Right forelimb (tissue), 1 donor: ENCODE measurements at regions not wholly inside any gene's neighbourhood (a gene's known extent, or its start where the extent isn't known, plus 50 kb on each side); places are given as distances from the start of the nearest gene placed in this dataset.
"Not testable (repeated sequence)": the region's sequence is repeated elsewhere in the genome, so short reads cannot be mapped to it uniquely, and the experiment has no call there.

Source experiments
- DNase-seq: peaks from one replicate; pipeline ENCODE4 v3.0.0-alpha.2; 2018

DNA sequence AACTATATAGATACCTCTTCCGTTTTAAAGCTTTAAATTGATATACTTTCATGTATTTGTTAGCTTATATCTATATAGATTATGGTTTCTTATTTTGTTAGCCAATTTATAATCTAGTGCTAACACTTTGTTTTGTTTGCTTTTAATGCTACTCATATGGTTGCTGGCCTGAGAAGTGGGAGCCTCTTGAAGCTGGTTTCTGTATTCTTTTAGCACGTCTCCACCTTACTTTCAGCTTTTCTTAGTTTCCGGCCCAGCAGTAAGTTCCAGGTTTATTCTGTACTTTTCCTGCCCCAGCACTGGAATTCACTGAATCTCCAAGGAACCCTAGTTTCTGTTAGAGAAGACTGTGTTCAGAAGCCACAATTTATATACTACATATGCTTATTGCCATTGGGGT, 458.9 kb downstream of the PRR16 start:
- DNase-seq = no peak

DNA sequence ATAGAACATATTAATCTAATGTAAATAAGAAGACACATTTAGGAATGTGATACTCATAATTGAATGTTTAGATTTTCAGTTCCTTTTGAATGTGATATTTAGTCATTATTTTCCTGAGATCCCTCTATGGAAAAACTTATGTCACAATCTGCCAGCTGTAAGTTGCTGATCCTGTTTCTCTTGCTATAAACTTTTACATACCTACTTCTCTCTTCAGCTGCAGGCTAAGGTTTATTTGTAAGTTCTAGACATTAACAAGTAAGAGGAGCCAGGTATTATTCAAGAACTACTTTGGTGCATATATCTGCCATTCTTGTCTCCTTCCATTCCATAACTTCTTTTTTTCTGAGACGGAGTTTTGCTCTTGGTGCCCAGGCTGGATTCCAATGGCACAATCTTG, 462.4 kb downstream of the PRR16 start:
- no peak for DNase-seq

DNA sequence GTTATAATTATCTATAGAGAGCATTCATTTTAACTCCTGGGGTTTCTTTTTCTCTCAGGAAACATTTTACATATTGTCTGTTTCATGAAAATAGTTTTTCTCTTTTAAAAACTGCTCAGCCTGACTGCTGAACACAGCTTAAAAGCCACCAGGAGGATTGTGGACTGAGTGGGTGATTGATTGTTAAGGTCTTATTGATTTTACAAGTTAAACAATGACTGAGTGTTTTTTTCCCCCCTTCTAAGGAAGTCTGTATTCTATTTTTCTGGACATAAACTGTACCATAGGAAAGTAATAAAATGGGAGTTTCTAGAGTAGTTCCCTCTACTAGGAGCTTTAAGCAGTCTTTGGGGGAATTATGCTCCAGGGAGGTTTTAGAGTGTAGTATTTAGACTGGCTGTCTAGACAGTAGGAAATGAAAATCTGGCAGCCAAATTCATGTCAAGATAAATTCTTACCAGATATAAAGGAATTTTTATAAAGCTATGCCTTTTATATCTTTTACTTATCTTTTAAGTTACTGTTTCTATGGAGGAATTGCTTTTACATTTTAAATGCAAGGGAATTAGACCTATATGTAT, 463.9 kb downstream of the PRR16 start:
- no peak for DNase-seq

DNA sequence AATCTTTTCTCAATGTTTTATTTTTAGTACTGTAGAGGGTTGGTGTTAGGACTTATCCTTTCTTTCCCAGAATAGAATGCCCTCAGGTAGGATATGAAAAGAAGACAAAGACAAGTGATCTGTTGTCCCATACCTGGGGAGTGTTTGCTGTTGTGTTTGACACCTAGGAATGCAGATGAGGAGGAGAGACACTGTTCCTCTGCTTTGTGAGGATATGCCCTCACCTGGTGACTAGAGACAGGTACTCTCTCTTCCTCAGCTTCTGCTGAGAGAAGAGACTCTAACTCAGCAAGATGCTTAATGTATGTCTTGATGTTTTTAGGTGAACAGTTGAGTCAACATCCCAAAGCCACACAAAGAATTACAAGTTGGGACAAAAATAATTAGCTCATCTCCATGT, 468.4 kb downstream of the PRR16 start:
- no peak for DNase-seq

DNA sequence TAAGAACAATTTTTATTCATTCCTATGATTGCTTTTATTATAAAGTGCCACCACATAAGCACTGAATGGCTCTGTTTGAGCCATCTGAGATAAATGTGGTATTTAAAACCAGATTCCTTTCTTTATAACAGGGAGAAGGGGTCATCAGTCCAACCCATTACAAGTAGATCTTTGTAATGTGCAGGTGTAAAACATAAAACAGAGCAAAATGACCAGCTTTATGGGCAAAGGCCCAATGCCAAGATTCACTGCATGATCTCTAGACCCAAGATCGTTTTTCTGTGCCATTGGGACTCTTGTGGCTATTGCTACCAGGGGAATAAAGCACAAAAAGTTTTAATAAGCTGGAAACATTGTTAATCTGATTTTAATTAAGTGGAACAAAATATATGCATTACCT, 469.9 kb downstream of the PRR16 start:
- DNase-seq = no peak

DNA sequence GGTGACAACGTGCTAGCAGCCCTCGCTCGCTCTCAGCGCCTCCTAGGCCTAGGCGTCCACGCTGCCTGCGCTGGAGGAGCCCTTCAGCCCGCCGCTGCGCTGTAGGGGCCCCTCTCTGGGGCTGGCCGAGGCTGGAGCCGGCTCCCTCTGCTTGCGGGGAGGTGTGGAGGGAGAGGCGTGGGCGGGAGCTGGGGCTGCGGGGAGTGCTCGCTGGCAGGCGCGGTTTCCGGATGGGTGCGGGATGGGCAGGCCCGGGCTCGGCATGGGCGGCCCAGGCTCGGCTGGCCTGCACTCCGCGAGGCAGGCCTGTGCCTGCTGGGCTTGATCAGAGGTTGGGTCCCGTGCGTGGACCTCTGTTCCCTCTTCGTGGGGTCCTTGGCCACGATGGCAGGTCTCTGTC, 472.6 kb downstream of the PRR16 start:
- DNase-seq = no peak

DNA sequence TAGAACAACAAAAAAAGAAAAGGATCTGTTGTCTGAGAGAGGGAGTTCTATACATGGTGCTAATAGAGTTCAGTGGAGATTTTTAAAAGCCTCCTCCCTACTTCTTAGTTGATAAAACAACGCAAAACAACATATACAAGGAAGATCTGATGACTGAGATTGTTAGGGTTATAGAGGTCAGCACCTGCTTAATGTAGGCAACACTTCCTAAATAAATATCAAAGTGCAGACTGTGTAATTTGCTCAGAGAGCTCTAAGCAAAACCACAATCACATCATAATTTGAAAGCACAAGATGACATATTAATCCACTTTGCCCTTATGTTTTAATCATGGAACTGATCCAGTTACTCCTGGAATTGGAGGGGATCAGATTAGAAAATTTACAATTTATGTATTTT, 474.5 kb downstream of the PRR16 start:
- no peak for DNase-seq

DNA sequence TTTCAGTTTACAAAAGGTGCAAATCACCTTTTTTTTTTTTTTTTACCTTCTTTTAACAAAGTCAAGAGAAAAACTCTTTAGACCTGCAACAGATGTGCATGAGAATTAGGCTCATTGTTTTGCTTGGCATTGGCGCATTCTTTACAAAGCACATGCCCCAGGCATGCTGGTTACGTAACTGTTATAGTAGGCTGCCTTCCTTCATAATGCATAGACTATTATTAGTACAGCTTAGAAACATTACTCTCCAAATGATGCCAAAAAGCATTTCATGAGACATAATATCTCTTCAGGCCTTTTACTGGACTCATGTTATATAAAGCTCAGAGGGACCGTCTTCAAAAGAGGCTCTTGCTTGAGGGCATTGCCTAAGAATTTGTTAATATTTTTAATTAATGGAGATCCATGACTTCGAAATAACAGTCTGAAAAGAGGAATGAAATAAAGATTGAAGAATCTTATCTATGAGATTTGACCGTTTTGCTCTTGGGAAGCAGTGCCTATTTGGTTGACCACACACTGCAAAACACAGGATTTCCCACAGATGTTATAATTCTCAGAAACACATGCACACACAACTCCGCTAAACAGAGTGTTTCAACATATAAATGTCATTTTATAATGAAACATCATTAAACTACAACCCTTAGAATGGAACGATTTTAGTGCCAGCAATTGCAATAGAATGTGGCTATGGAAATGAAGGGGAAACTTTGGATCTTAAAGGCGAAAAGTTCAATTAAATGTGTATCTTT, 478.7 kb downstream of the PRR16 start:
- DNase-seq = no peak

DNA sequence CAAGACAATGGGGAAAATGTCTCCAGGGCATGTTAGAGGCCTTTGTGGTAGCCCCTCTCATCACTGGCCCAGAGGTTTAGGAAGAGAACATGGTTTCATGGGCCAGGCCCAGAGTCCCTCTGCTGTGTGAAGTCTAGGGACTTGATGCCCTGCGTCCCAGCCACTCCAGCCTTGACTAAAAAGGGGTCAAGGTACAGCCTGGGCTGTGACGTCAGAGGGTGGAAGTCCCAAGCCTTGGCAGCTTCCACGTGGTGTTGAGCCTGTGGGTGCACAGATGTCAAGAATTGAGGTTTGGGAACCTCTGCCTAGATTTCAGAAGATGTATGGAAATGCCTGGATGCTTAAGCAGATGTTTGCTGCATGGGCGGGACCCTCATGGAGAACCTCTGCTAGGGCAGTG, 485.5 kb downstream of the PRR16 start:
- not testable (repeated sequence) for DNase-seq

DNA sequence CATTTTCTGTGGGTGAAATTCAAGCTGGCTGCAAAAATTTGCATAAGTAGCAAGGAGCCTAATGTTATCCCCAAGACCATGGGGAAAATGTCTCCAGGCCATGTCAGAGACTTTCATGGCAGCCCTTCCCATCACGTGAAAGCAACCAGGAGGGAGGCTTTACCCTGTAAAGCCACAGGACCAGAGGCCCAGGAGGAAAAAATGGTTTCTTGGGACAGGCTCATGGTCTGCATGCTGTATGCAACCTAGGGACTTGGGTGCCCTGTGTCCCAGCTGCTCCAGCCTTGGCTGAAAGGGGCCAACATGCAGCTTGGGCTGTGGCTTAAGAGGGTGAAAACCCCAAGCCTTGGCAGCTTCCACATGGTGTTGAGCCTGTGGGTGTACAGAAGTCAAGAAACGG, 489.3 kb downstream of the PRR16 start:
- not testable (repeated sequence) for DNase-seq

DNA sequence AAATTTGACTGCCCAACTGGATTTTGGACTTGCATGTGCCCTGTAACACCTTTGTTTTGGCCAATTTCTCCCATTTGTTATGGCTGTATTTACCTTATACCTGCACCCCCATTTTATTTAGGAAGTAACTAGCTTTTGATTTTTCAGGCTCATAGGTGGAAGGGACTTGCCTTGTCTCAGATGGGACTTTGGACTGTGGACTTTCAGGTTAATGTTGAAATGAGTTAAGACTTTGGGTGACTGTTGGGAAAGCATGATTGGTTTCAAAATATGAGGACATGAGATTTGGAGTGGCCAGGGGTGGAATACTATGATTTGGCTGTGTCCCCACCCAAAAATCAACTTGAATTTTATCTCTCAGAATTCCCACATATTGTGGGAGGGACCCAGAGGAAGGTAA, 490.2 kb downstream of the PRR16 start:
- DNase-seq = no peak

DNA sequence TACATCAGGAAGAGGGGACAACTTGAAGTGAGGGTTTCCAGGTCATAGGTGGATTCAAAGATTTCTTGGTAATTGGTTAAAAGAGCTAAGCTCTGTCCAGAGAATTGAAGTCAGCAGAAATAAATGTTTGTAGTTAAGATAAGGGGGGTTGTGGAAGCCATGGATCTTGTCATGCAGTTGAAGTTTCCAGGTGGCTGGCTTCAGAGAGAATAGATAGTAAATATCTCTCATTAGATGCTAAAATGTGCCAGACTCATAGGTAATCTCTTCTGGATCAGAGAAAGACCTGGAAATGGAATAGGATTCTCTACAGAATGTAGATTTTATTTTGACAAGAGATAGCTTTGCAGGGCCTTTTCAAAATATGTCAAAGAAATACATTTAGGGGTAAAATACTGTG, 491.7 kb downstream of the PRR16 start:
- no peak for DNase-seq

DNA sequence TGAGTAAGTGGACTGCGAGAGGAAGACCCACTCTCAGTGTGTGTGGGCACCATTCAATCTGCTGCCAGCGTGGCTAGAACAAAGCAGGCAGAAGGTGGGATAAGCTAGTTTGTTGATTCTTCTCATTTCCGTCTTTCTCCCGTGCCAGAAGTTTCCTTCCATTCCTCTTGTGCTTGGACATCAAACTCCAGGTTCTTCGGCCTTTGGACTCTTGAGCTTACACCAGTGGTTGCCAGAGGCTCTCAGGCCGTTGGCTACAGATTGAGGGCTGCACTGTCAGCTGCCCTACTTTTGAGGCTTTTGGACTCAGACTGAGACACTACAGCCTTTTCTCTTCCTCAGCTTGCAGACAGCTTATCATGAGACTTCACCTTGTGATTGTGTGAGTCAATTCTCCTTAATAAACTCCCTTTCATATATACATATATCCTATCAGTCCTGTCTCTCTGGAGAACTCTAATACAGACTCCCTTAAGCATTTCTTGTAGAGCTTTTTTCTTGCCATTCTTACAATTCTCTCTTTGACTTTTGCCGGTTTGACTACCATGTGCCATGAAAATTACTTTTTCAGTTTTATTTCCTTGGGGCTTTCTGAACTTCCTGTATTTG, 494.9 kb downstream of the PRR16 start:
- DNase-seq = no peak

DNA sequence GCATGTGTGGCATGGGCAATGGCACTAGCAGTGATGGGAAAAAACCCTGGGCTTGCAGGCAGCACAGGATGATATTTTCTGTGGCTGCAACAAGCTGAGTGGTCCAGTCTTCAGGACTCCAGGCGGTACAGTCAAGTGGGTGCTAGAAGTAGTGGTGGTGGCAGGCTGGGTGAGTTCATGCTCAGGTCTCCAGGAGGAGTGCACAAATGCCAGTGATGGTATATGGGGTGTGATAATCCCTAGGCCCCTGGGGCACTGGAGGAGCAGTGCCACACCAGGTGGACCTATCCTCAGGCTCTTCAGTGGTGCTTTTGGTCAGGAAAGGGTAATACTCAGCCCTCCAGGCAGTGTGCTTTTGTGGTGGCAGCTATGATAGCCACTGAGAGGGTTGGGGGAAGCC, 496.4 kb downstream of the PRR16 start:
- DNase-seq = no peak

DNA sequence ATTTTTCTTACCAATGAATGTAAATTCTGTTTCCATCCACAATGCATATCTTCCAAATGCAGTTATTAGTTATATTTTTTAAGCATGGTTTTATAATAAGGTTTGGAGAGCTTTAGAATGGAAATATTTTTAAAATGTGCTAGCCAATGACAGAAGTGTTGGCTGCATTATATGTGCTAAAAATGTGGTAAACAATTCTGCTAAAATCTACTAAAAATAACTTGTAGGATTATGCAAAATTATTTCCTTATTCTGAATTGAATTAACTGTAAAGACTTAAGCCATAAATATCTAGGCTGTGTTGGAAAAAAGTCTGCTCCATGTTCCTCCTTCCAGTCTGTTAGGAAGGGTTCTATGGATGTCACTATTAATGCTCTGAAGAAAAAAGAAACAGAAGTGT, 503.3 kb downstream of the PRR16 start:
- no peak for DNase-seq

DNA sequence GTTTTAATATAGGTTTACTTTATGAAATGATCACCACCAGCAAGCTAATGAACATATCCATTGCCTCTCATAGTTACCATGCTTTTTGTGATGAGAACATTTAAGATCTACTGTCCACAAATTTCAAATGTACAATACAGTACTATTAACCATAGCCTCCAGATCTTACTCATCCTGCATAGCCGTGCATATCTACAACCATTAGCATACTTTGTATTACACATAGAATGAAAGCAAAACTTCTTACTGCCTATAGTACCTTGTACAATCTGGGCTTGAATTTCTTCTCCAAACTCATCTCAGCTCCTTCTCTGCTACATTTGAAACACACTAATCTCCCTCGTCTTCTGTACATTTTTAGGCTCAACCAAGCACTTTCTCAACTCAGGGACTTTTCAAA, 510.6 kb downstream of the PRR16 start:
- DNase-seq = no peak

DNA sequence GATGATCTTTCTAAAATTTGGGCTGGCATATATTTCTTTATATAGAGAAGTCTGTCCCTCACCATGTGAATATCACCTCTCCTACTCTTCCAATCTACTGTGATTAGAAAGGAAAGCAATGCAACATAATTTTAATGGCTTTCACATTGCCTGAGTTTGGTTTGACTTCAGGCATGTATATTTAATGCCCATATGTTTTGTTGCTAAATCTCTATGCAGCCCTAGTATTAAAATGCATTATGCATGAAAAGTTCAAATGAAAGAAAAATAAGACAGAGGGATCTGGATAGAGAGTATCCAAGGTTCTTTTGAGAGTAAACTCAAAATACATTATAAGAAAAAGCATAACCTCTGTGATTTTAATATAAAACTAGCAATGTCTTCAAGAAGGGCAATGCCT, 518.3 kb downstream of the PRR16 start:
- DNase-seq = no peak

DNA sequence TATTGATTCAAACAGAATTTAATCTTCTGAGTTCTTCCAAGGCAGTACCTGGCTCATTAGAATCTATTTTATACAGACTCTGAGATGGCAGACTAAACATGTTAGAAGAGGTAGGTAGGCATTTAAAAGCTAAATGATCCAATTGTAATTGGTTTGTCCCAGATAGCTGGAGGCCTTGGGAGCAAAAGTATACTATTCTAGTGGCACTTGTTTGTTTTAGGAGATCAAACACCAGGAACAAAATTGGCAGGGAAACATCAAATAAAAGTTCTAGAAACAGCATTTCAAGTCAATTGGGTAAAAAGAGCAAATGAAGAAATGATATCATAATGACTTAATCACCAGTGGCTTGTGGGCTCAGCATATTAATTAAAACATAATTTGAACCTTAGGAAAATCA, 521.4 kb downstream of the PRR16 start:
- no peak for DNase-seq

DNA sequence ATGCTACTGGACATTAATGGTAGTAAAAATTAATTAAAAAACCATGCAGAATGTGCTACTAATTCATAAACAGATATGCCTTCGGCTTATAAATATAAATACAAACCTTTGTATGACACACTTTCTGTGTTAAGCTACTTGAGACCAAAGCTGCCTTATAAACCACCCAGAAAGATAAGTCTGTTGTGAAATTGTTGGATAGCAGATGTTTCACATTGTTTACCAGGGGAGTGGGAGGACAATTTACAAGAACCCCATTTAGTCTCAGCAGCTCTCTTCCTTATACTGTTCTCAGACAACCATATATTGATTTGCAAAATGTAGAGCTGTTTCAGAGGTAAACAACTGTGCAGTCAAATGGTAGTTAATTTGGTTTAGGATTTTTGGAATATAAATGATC, 524.4 kb downstream of the PRR16 start:
- DNase-seq = no peak

DNA sequence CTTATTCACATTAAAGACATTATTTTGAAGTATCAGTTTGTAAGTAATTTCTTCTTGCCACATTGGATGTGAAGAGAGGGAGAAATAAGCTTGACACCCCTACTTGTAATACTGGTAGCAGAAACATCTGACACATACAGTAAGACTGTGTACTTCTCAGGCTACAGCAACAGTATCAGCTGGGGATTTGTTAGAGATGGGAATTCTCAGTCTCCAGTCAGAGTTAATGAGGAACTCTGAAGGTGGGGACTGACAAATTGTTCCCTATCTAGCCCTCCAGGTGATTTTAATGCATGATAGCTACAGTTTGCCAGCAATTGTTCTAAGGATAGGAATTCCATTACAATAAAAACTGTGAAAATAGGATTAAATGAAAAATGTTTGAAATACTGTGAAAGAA, 524.8 kb downstream of the PRR16 start:
- DNase-seq = no peak

DNA sequence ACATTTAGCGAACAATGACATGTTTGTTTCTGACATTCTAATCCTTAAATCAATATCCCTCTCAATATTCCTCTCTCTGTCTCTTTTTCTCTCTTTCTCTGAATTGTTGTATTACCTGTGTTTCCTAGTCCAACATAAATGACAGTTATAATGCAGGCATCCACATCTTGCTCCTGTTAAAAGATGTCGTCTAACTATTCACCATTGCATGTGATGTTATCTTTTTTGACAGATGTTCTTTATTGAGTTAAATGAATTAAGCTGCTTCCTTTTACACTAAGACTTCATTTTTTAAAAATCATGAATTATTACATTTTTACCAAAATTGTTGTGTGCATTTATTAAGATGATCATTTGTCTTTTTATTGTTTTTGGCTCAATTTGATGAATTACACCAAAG, 527.5 kb downstream of the PRR16 start:
- DNase-seq = no peak

DNA sequence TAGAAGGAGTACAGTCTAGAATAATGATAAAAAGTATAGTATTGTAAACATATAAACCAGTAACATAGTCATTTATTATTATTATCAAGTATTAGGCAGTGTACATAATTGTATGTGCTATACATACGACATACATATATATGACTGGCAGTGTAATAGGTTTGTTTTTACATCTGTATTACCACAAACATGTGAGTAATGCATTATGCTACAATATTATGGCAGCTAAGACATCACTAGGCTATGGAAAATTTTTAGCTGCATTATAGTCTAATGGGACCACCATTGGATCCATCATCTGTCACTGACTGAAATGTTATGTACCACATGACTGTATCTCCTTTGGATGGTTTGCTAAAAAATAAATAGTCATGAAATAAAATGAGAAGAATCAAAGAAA, 530.0 kb downstream of the PRR16 start:
- DNase-seq = no peak

DNA sequence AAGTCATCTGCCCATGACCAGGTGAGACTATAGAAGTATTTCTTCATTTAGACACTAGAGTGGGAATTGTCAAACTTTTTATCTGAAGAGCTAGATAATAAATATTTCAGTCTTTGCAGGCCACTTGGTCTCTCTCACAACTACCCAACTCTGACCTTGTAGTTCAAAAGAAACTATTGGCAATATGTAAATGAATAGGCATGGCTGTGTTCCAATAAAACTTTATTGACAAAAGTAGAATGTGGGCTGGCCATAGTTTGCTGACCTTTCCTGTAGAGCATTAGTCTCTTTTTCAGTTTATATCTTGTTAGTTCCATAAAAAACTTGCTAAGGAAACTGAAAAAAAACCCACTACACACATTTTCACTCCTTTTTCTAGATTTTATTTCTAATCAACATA, 535.5 kb downstream of the PRR16 start:
- no peak for DNase-seq

DNA sequence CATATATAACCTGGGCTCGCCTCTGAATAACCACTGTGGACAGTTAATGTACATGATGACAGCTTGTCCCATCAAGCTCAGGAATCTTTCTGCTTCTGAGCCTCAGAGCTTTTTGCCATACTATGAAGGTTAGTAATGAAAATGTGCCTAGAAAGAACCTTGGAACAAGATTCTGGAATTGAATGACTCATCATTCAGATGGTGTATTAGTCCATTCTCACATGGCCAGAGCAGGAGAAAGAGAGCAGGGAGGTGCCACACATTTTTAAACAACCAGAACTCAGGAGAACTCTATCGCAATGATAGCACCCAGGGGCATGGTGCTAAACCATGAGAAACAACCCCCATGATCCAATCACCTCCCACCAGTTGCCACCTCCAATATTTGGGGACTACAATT, 542.1 kb downstream of the PRR16 start:
- DNase-seq = no peak

DNA sequence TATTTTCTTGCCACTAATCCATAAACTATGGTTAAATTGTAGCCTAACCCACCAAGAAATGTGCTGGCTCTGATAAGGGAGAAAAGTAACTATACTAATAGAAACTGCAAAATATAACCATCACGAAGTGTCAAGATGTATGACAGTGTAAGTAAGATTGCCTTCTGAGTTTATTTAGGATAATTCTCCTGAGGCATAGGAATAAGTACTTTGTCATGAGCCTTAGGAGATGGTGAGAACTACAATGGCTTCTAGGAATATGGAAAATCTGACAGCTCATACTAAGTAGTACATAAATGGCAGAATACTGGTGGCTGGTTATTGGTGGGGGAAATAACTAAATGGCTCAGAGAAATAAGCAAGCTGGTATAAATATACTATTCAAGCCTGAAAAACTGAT, 543.9 kb downstream of the PRR16 start:
- DNase-seq = no peak
